BJ (cell line): ENCODE measurements at regions not wholly inside any gene's neighbourhood (a gene's known extent, or its start where the extent isn't known, plus 50 kb on each side); places are given as distances from the start of the nearest gene placed in this dataset.

Experiments
- CTCF ChIA-PET: fragments of 350-600 bp; formaldehyde crosslinking; extraction: SDS; loops from one replicate; lab custom pipeline; 2021; ENCODE audit warnings: antibody characterized with exemption, inconsistent platforms; lab: Yijun Ruan, JAX
- POLR2A ChIA-PET: fragments of 300-600 bp; sonication (Branson Sonifier 250); formaldehyde crosslinking; extraction: SDS; loops from one replicate; lab custom pipeline; 2021; ENCODE audit warnings: antibody characterized with exemption; lab: Charles Lee
- DNase-seq: peaks from one replicate; pipeline ENCODE4 v3.0.0-alpha.2; 2011; ENCODE audit warnings: low read depth
- H3K27me3 ChIP-seq: 2 replicates; pipeline ENCODE4 v1.6.0; 2011; ENCODE audit warnings: low read length; ENCODE audit not compliant: control insufficient read depth, insufficient read depth
- H3K36me3 ChIP-seq: 2 replicates; pipeline ENCODE4 v1.5.1; 2011; ENCODE audit warnings: low read length; ENCODE audit not compliant: control insufficient read depth, insufficient read depth
- H3K4me3 ChIP-seq: 2 replicates; pipeline ENCODE4 v1.5.1; 2011; ENCODE audit warnings: low read depth, mild to moderate bottlenecking, control low read depth, low read length
- TF ChIP-seq, protein P1 (sequence below): IDR thresholded peaks from 2 replicates; pipeline ENCODE4 v1.5.1; 2011; ENCODE audit warnings: low read depth, mild to moderate bottlenecking, control low read depth, inconsistent platforms, low read length, moderate library complexity; ENCODE audit not compliant: insufficient read depth

DNA sequence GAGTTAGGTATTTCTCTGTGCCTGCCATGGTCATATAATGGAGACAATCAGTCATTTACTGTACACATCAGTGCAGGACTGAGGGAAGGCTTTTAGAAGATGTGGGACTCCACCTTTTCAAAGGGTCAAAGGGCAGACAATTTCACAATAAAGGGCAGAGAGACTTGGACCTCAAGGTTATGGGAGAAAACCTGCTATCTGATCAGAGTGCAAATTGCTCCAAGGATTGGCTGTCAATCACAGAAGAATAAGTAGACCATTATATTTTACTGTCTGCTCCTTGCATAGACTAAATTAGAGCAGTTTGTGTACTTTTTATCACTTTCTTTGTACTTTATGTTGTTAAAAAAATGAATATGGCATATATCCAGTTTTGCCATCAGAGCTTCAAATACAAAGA is 314.9 kb upstream of the ATP11B start:
- ChIA-PET POLR2A (no interaction called here), CTCF (no interaction called here)
- H3K36me3 ChIP-seq = no peaks in the 10 kb centered on the region
- H3K4me3 ChIP-seq = no peak overlapping the region
- no peak for DNase-seq
- TF ChIP-seq, protein P1, sequence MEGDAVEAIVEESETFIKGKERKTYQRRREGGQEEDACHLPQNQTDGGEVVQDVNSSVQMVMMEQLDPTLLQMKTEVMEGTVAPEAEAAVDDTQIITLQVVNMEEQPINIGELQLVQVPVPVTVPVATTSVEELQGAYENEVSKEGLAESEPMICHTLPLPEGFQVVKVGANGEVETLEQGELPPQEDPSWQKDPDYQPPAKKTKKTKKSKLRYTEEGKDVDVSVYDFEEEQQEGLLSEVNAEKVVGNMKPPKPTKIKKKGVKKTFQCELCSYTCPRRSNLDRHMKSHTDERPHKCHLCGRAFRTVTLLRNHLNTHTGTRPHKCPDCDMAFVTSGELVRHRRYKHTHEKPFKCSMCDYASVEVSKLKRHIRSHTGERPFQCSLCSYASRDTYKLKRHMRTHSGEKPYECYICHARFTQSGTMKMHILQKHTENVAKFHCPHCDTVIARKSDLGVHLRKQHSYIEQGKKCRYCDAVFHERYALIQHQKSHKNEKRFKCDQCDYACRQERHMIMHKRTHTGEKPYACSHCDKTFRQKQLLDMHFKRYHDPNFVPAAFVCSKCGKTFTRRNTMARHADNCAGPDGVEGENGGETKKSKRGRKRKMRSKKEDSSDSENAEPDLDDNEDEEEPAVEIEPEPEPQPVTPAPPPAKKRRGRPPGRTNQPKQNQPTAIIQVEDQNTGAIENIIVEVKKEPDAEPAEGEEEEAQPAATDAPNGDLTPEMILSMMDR = no peak
- H3K27me3 ChIP-seq = no peaks in the 10 kb centered on the region

DNA sequence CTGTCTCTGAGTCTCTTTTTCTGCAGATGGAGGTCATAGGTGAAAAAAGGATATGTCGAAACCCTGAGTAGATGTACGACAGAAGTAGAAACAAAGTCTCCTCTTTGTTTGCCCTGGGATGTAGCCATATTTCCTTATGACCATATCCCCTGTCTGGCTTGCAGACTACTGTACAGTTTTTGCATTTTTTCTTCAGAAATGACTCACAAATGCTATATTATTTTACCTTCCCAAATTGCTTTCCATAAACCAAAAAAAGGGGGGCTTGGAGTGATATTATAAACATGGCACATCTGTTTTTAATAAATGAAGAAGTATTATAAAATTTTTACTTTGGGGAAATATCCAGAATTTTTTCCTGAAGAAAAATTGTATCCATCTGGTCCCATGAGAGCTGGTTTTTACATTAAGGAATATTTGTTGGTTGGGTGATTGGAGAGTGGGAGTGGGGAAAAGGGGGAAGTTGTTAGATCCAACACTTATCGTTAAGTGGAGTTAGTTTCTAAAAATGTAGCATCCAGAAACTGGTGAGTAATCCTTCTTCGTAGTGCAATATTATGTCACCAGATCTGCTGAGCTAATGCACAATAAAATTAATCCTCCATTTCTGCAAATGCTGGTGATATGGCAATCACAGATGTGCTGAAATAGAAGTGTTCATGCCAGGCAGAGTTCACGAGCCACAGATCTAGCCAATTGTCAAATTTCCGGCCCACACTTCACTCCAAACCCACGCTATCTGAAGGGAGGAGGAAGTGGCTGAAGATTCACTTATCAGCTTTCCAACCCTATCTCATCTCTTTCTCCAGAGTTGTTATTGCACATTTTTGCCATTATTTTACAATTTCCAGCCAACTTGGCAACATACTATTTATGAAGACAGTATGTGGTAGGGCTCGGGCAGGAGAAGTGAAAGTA is 313.6 kb upstream of the ATP11B start:
- no peak for DNase-seq

DNA sequence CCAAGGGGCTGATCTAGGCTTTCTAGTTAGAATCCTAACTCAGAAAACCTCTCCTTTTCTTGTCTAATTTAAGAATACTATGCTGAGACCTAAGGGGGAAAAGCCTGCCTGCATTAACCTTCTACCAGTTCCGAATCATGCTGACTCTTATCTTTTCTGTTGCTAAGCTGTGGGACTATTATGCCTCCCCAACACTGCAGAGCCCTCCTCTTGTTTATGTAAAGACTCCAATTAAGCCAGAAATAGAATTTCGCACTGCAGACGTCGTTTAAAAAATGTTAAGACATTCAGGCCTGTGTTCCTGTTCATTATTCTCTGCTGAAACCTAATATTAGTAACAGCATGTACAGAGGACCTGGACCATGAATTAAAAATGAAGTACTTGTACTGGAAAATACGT is 310.6 kb upstream of the ATP11B start:
- TF ChIP-seq, protein P1 = no peak
- Histone ChIP-seq H3K4me3 (no peak overlapping the region), H3K36me3 (no peaks in the 10 kb centered on the region), H3K27me3 (no peaks in the 10 kb centered on the region)
- CTCF ChIA-PET = no interaction called here
- DNase-seq = no peak
- POLR2A ChIA-PET = no interaction called here

More for the DNA sequence above, 313.6 kb upstream of the ATP11B start:
- Histone ChIP-seq H3K27me3 (no peaks in the 10 kb centered on the region), H3K4me3 (no peak overlapping the region), H3K36me3 (no peaks in the 10 kb centered on the region)
- POLR2A ChIA-PET = no interaction called here
- TF ChIP-seq, protein P1 = no peak
- CTCF ChIA-PET = no interaction called here

- Histone ChIP-seq H3K27me3 (no peaks in the 10 kb centered on the region), H3K36me3 (no peaks in the 10 kb centered on the region), H3K4me3 (no peak overlapping the region)
- DNase-seq = no peak
- POLR2A ChIA-PET = no interaction called here
- CTCF ChIA-PET = no interaction called here
- TF ChIP-seq, protein P1 = no peak
Observed at GRCh38 chr3:182484682-182485081, 308.6 kb upstream of the ATP11B start.

DNA sequence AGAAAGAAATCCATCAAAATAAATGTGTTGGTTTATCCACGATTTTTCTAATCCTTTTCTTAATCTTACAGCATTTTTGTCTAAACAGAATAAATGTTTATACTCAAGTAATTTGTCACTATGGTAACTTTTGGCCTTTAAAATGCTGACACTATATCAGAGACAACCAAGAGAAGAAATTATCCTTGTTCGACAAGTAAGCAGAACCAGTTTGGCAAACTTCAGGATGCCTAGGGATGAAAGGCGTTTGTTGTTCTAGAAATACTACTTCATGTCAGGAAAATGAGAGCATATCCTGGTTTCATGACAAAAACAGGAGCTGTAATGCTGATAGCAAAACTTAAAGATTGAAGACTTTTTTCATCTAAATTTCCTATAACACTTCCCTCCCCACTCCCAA is 308.0 kb upstream of the ATP11B start:
- POLR2A ChIA-PET = no interaction called here
- CTCF ChIA-PET = no interaction called here
- TF ChIP-seq, protein P1 = no peak
- no peaks in the 10 kb centered on the region for H3K27me3 ChIP-seq
- no peak overlapping the region for H3K4me3 ChIP-seq
- H3K36me3 ChIP-seq = no peaks in the 10 kb centered on the region
- DNase-seq = no peak
